Breast epithelium (tissue), 4 donors: ENCODE measurements at regions not wholly inside any gene's neighbourhood (a gene's known extent, or its start where the extent isn't known, plus 50 kb on each side); places are given as distances from the start of the nearest gene placed in this dataset.

Source experiments
- DNase-seq, 2 donors: peaks; one replicate each; pipeline ENCODE4 v3.0.0-alpha.2; 2019; ENCODE audit warnings: low spot score in 2 of 2
- H3K27ac ChIP-seq, 2 donors: fragments of 200-600 bp; sonication (generic) in 1 of 2; one replicate each; pipeline ENCODE4 v1.5.1; 2016 to 2019; ENCODE audit warnings: mild to moderate bottlenecking in 1 of 2
- H3K27me3 ChIP-seq, 2 donors: fragments of 200-600 bp; sonication (generic) in 1 of 2; one replicate each; pipeline versions ENCODE4 v1.5.1 to v1.6.0; 2017 to 2019; ENCODE audit warnings: control low read depth in 1 of 2, mild to moderate bottlenecking in 1 of 2
- H3K36me3 ChIP-seq: fragments of 200-600 bp; one replicate; pipeline ENCODE4 v1.5.1; 2019
- H3K4me1 ChIP-seq, 2 donors: fragments of 200-600 bp; sonication (generic); one replicate each; pipeline ENCODE4 v1.5.1; 2016 to 2019; ENCODE audit warnings: control low read depth in 1 of 2
- H3K4me3 ChIP-seq, 3 donors: fragments of 200-600 bp; sonication (generic); 1 replicate in 2 of 3; 2 replicates in 1 of 3; pipeline ENCODE4 v1.5.1; 2016 to 2019; ENCODE audit warnings: mild to moderate bottlenecking in 3 of 3, moderate library complexity in 2 of 3
- H3K9me3 ChIP-seq, 2 donors: fragments of 200-600 bp; sonication (generic) in 1 of 2; one replicate each; pipeline ENCODE4 v1.5.1; 2016 to 2019; ENCODE audit warnings: control low read depth in 1 of 2
- CTCF ChIP-seq, 3 donors: fragments of 450-650 bp; IDR thresholded peaks; one replicate each; pipeline ENCODE4 v1.5.1; 2016 to 2017; ENCODE audit warnings: antibody characterized with exemption in 3 of 3, mild to moderate bottlenecking in 3 of 3, moderate library complexity in 3 of 3
- POLR2A ChIP-seq: fragments of 450-650 bp; IDR thresholded peaks from one replicate; pipeline ENCODE4 v1.6.1; 2016; ENCODE audit warnings: antibody characterized with exemption, mild to moderate bottlenecking, moderate library complexity
- POLR2AphosphoS5 ChIP-seq, 3 donors: sonication (generic); formaldehyde crosslinking; IDR thresholded peaks; one replicate each; pipeline ENCODE4 v1.6.1; 2017; ENCODE audit warnings: antibody characterized with exemption in 3 of 3
- intact Hi-C: fragments of 100-400 bp; cut with DNase I; formaldehyde crosslinking; loops from one replicate; pipeline ENCODE4 v1.15.1; 2023; ENCODE audit warnings: low total_unique reads

- no peak overlapping the region for H3K4me3 ChIP-seq
- no peak for DNase-seq
- no peak for TF ChIP-seq POLR2AphosphoS5 (IDR thresholded peaks at IDR 0.05)
- no peak for TF ChIP-seq POLR2A
- TF ChIP-seq CTCF (IDR thresholded peaks at IDR 0.05) = no peak
- no peaks in the 10 kb centered on the region for H3K36me3 ChIP-seq
- no peak overlapping the region for H3K27ac ChIP-seq
- H3K9me3 ChIP-seq = peaks cover 0 to 11% of the 10 kb centered on the region in 2 donors
- intact Hi-C loops = no loop called here
- H3K27me3 ChIP-seq = no peaks in the 10 kb centered on the region
- no peaks in the 10 kb centered on the region for H3K4me1 ChIP-seq
Measured at GRCh38 chr3:176759815-176760506, 437.3 kb downstream of the TBL1XR1 start.

GRCh38 chr3:176757429-176757828 is 439.9 kb downstream of the TBL1XR1 start:
- Histone ChIP-seq H3K27ac (no peak overlapping the region), H3K4me1 (no peaks in the 10 kb centered on the region), H3K27me3 (no peaks in the 10 kb centered on the region), H3K9me3 (no peaks in the 10 kb centered on the region), H3K36me3 (no peaks in the 10 kb centered on the region), H3K4me3 (no peak overlapping the region)
- DNase-seq = no peak
- no peak for TF ChIP-seq CTCF (IDR thresholded peaks at IDR 0.05)
- TF ChIP-seq POLR2AphosphoS5 (IDR thresholded peaks at IDR 0.05) = no peak
- no peak for TF ChIP-seq POLR2A
- intact Hi-C loops = no loop called here

- Histone ChIP-seq H3K27ac (no peak overlapping the region), H3K9me3 (no peaks in the 10 kb centered on the region), H3K4me3 (no peak overlapping the region), H3K27me3 (no peaks in the 10 kb centered on the region), H3K36me3 (no peaks in the 10 kb centered on the region), H3K4me1 (no peaks in the 10 kb centered on the region)
- intact Hi-C loops = no loop called here
- DNase-seq = no peak
- TF ChIP-seq CTCF (IDR thresholded peaks at IDR 0.05) (no peak), POLR2A (no peak), POLR2AphosphoS5 (IDR thresholded peaks at IDR 0.05) (no peak)
Measured at GRCh38 chr3:176755977-176756376, 441.3 kb downstream of the TBL1XR1 start.

GRCh38 chr3:176755552-176755951 is 441.7 kb downstream of the TBL1XR1 start:
- Histone ChIP-seq H3K27me3 (no peaks in the 10 kb centered on the region), H3K4me3 (no peak overlapping the region), H3K9me3 (no peaks in the 10 kb centered on the region), H3K27ac (no peak overlapping the region), H3K36me3 (no peaks in the 10 kb centered on the region), H3K4me1 (no peaks in the 10 kb centered on the region)
- TF ChIP-seq POLR2AphosphoS5 (IDR thresholded peaks at IDR 0.05) (no peak), POLR2A (no peak), CTCF (IDR thresholded peaks at IDR 0.05) (no peak)
- intact Hi-C loops = no loop called here
- DNase-seq = no peak

GRCh38 chr3:176741664-176742047 is 455.6 kb downstream of the TBL1XR1 start:
- no peaks in the 10 kb centered on the region for H3K27me3 ChIP-seq
- H3K27ac ChIP-seq = no peak overlapping the region
- no peaks in the 10 kb centered on the region for H3K9me3 ChIP-seq
- DNase-seq = no peak
- no peak overlapping the region for H3K4me3 ChIP-seq
- intact Hi-C loops = no loop called here
- TF ChIP-seq POLR2A = no peak
- no peak for TF ChIP-seq POLR2AphosphoS5 (IDR thresholded peaks at IDR 0.05)
- no peak for TF ChIP-seq CTCF (IDR thresholded peaks at IDR 0.05)
- H3K36me3 ChIP-seq = no peaks in the 10 kb centered on the region
- H3K4me1 ChIP-seq = no peaks in the 10 kb centered on the region
